Astrocyte (in vitro differentiated cells and primary cell): ENCODE measurements at regions not wholly inside any gene's neighbourhood (a gene's known extent, or its start where the extent isn't known, plus 50 kb on each side); places are given as distances from the start of the nearest gene placed in this dataset.
"Not testable (repeated sequence)": the region's sequence is repeated elsewhere in the genome, so short reads cannot be mapped to it uniquely, and the experiment has no call there.

Source experiments
- DNase-seq: peaks from one replicate; pipeline ENCODE4 v3.0.0-alpha.2; 2010; ENCODE audit warnings: low read depth
- FAIRE-seq: peaks from 2 replicates; lab custom pipeline; 2011; peaks lifted over from hg19 to GRCh38; lab: Jason Lieb, UNC
- H2AFZ ChIP-seq: 2 replicates; pipeline ENCODE4 v1.6.0; 2012; ENCODE audit warnings: low read depth, low read length, inconsistent platforms
- H3K27ac ChIP-seq: 2 replicates; pipeline ENCODE4 v1.5.1; 2011; ENCODE audit warnings: low read depth, low read length, inconsistent platforms
- H3K27me3 ChIP-seq: 2 replicates; pipeline ENCODE4 v1.6.0; 2011; ENCODE audit warnings: low read length, inconsistent platforms; ENCODE audit not compliant: insufficient read depth
- H3K36me3 ChIP-seq: 2 replicates; pipeline ENCODE4 v1.5.1; 2011; ENCODE audit warnings: low read length, inconsistent platforms; ENCODE audit not compliant: insufficient read depth
- H3K4me1 ChIP-seq: 2 replicates; pipeline ENCODE4 v1.5.1; 2011; ENCODE audit warnings: low read length, inconsistent platforms; ENCODE audit not compliant: insufficient read depth
- H3K4me2 ChIP-seq: 2 replicates; pipeline ENCODE4 v1.6.0; 2012; ENCODE audit warnings: low read length, inconsistent platforms
- H3K4me3 ChIP-seq: 2 replicates; pipeline ENCODE4 v1.5.1; 2011; ENCODE audit warnings: low read depth, mild to moderate bottlenecking, low read length, inconsistent platforms; ENCODE audit not compliant: insufficient read depth
- H3K79me2 ChIP-seq: 2 replicates; pipeline ENCODE4 v1.6.0; 2012; ENCODE audit warnings: mild to moderate bottlenecking, low read length, inconsistent platforms; ENCODE audit not compliant: insufficient read depth
- H3K9ac ChIP-seq: 2 replicates; pipeline ENCODE4 v1.6.0; 2012; ENCODE audit warnings: mild to moderate bottlenecking, low read length, inconsistent platforms
- H3K9me3 ChIP-seq: 2 replicates; pipeline ENCODE4 v1.5.1; 2012; ENCODE audit warnings: low read depth, mild to moderate bottlenecking, low read length, inconsistent platforms; ENCODE audit not compliant: insufficient read depth
- H4K20me1 ChIP-seq: 2 replicates; pipeline ENCODE4 v1.6.0; 2012; ENCODE audit warnings: low read length, inconsistent platforms; ENCODE audit not compliant: insufficient read depth
- H3K27ac Mint-ChIP-seq: one replicate; pipeline ENCODE4 v1.8.0; 2021; ENCODE audit warnings: mild to moderate bottlenecking, mixed read lengths; ENCODE audit not compliant: unreplicated experiment
- H3K27me3 Mint-ChIP-seq: one replicate; pipeline ENCODE4 v1.8.0; 2021; ENCODE audit warnings: low read depth, mixed read lengths; ENCODE audit not compliant: unreplicated experiment
- H3K36me3 Mint-ChIP-seq: one replicate; pipeline ENCODE4 v1.8.0; 2021; ENCODE audit warnings: low read depth, mixed read lengths; ENCODE audit not compliant: unreplicated experiment
- H3K4me1 Mint-ChIP-seq: one replicate; pipeline ENCODE4 v1.8.0; 2021; ENCODE audit warnings: low read depth, mixed read lengths; ENCODE audit not compliant: unreplicated experiment
- H3K4me3 Mint-ChIP-seq: one replicate; pipeline ENCODE4 v1.8.0; 2021; ENCODE audit warnings: mild to moderate bottlenecking, moderate library complexity, mixed read lengths; ENCODE audit not compliant: unreplicated experiment
- H3K9me3 Mint-ChIP-seq: one replicate; pipeline ENCODE4 v1.8.0; 2021; ENCODE audit warnings: mild to moderate bottlenecking, mixed read lengths; ENCODE audit not compliant: unreplicated experiment
- EZH2 ChIP-seq: IDR thresholded peaks from 2 replicates; pipeline ENCODE4 v1.6.1; 2012; ENCODE audit warnings: mild to moderate bottlenecking, low read length, inconsistent platforms; ENCODE audit not compliant: insufficient read depth
- TF ChIP-seq, protein P1 (sequence below): IDR thresholded peaks from 2 replicates; pipeline ENCODE4 v1.5.1; 2011; ENCODE audit warnings: low read depth, mild to moderate bottlenecking, inconsistent platforms, low read length, moderate library complexity; ENCODE audit not compliant: insufficient read depth

DNA sequence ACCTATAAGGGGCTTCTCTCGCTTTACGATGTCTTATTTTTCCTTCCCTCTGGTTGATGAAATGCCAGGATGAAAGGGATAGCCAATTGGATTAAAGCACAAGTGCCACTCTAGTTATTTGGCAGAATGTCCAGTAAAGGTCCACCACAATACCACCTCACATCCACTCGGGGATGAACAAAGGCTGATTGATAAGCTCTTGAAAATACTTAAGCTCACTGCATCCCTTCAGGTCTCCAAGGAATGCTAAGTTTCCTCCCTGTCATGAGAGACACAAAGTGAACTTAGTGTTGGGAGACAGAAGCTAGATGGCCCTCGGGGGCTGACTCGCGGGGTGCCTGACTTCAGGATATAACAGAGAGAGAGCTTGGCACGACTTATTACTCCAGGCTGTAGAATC lies 185.9 kb upstream of the ZNF644 start:
- not testable (repeated sequence) for H2AFZ ChIP-seq, H3K4me3 Mint-ChIP-seq, H3K27me3 Mint-ChIP-seq, H3K27me3 ChIP-seq, H3K9me3 Mint-ChIP-seq, FAIRE-seq, H3K79me2 ChIP-seq, H3K36me3 ChIP-seq, H3K27ac ChIP-seq, H3K4me1 Mint-ChIP-seq, DNase-seq, H3K9ac ChIP-seq, H3K4me2 ChIP-seq, H3K27ac Mint-ChIP-seq, H3K9me3 ChIP-seq, H3K4me1 ChIP-seq, H3K4me3 ChIP-seq, H3K36me3 Mint-ChIP-seq, H4K20me1 ChIP-seq

DNA sequence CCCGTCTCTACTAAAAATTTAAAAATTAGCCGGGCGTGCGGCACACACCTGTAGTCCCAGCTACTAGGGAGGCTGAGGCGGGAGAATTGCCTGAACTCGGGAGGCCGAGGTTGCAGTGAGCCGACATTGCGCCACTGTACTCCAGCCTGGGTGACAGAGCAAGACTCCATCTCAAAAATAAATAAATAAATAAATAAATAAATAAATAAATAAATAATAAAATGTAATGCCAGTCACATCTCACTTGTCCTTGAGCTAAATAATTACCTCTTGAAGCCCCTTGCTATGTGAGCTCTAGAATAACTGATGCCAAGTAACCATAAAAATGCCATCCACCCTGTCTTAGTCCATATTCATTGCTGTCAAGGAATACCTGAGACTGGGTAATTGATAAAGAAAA lies 182.3 kb upstream of the ZNF644 start:
- not testable (repeated sequence) for H2AFZ ChIP-seq, H3K9me3 ChIP-seq, H3K4me1 ChIP-seq, H3K4me2 ChIP-seq, H3K9ac ChIP-seq, H3K79me2 ChIP-seq, H3K9me3 Mint-ChIP-seq, H3K4me1 Mint-ChIP-seq, H3K27ac Mint-ChIP-seq, H3K36me3 Mint-ChIP-seq, H3K27me3 ChIP-seq, DNase-seq, H4K20me1 ChIP-seq, H3K27me3 Mint-ChIP-seq, H3K4me3 ChIP-seq, H3K27ac ChIP-seq, H3K4me3 Mint-ChIP-seq, FAIRE-seq, H3K36me3 ChIP-seq

GRCh38 chr1:91201694-91202093 lies 179.9 kb upstream of the ZNF644 start:
- FAIRE-seq (no peak), DNase-seq (no peak)
- Histone ChIP-seq H3K36me3 (no peaks in the 10 kb centered on the region), H3K9ac (no peak overlapping the region), H3K4me1 (no peaks in the 10 kb centered on the region), H3K27me3 (peaks cover 2% of the 10 kb centered on the region), H3K27ac (no peak overlapping the region), H3K4me2 (no peak overlapping the region), H4K20me1 (no peaks in the 10 kb centered on the region), H2AFZ (no peak overlapping the region), H3K4me3 (no peak overlapping the region), H3K9me3 (peaks cover 2% of the 10 kb centered on the region), H3K79me2 (no peaks in the 10 kb centered on the region)
- Mint-ChIP-seq H3K36me3 (no peaks in the 10 kb centered on the region), H3K9me3 (peaks cover 2% of the 10 kb centered on the region), H3K27ac (no peak overlapping the region), H3K4me1 (no peaks in the 10 kb centered on the region), H3K27me3 (peaks cover 4% of the 10 kb centered on the region), H3K4me3 (no peak overlapping the region)
- no peak for TF ChIP-seq EZH2
- TF ChIP-seq, protein P1, sequence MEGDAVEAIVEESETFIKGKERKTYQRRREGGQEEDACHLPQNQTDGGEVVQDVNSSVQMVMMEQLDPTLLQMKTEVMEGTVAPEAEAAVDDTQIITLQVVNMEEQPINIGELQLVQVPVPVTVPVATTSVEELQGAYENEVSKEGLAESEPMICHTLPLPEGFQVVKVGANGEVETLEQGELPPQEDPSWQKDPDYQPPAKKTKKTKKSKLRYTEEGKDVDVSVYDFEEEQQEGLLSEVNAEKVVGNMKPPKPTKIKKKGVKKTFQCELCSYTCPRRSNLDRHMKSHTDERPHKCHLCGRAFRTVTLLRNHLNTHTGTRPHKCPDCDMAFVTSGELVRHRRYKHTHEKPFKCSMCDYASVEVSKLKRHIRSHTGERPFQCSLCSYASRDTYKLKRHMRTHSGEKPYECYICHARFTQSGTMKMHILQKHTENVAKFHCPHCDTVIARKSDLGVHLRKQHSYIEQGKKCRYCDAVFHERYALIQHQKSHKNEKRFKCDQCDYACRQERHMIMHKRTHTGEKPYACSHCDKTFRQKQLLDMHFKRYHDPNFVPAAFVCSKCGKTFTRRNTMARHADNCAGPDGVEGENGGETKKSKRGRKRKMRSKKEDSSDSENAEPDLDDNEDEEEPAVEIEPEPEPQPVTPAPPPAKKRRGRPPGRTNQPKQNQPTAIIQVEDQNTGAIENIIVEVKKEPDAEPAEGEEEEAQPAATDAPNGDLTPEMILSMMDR = no peak

GRCh38 chr1:91201176-91201575 lies 179.3 kb upstream of the ZNF644 start:
- Histone ChIP-seq H3K27me3 (peaks cover 2% of the 10 kb centered on the region), H2AFZ (no peak overlapping the region), H3K4me3 (no peak overlapping the region), H3K4me1 (no peaks in the 10 kb centered on the region), H3K36me3 (no peaks in the 10 kb centered on the region), H3K27ac (no peak overlapping the region), H3K79me2 (no peaks in the 10 kb centered on the region), H3K4me2 (no peak overlapping the region), H3K9ac (no peak overlapping the region), H4K20me1 (no peaks in the 10 kb centered on the region), H3K9me3 (peaks cover 2% of the 10 kb centered on the region)
- no peaks in the 10 kb centered on the region for H3K9me3 Mint-ChIP-seq
- no peak overlapping the region for H3K4me3 Mint-ChIP-seq
- no peak for FAIRE-seq
- peaks cover 2% of the 10 kb centered on the region for H3K27me3 Mint-ChIP-seq
- H3K27ac Mint-ChIP-seq = no peak overlapping the region
- no peak for TF ChIP-seq EZH2
- TF ChIP-seq, protein P1 = no peak
- DNase-seq = no peak
- no peaks in the 10 kb centered on the region for H3K36me3 Mint-ChIP-seq
- no peaks in the 10 kb centered on the region for H3K4me1 Mint-ChIP-seq
